Neural progenitor cell (in vitro differentiated cells): ENCODE measurements at regions not wholly inside any gene's neighbourhood (a gene's known extent, or its start where the extent isn't known, plus 50 kb on each side); places are given as distances from the start of the nearest gene placed in this dataset.

Experiments
- DNase-seq: peaks from one replicate; pipeline ENCODE4 v3.0.0-alpha.2; 2016; ENCODE audit warnings: low spot score
- H2AFZ ChIP-seq: fragments of 200-600 bp; sonication (generic); replicated peaks from 2 replicates; pipeline ENCODE4 v1.6.1; 2016; ENCODE audit warnings: antibody characterized with exemption
- H3F3A ChIP-seq: fragments of 200-600 bp; sonication (generic); 2 replicates; pipeline ENCODE4 v1.6.1; 2016; ENCODE audit warnings: antibody characterized with exemption, low read depth
- H3K27ac ChIP-seq: fragments of 200-600 bp; sonication (generic); 2 replicates; pipeline ENCODE4 v1.5.1; 2016; ENCODE audit warnings: mild to moderate bottlenecking
- H3K27me3 ChIP-seq: fragments of 200-600 bp; sonication (generic); 2 replicates; pipeline ENCODE4 v1.6.1; 2016; ENCODE audit warnings: mild to moderate bottlenecking, moderate library complexity
- H3K36me3 ChIP-seq: fragments of 200-600 bp; sonication (generic); 2 replicates; pipeline ENCODE4 v1.5.1; 2016
- H3K4me1 ChIP-seq: fragments of 200-600 bp; sonication (generic); 2 replicates; pipeline ENCODE4 v1.6.1; 2016; ENCODE audit warnings: mixed run types
- H3K4me2 ChIP-seq: fragments of 200-600 bp; sonication (generic); 2 replicates; pipeline ENCODE4 v1.6.1; 2016
- H3K4me3 ChIP-seq: fragments of 200-600 bp; sonication (generic); 2 replicates; pipeline ENCODE4 v1.5.1; 2016
- H3K79me2 ChIP-seq: fragments of 200-600 bp; sonication (generic); 2 replicates; pipeline ENCODE4 v1.6.1; 2016; ENCODE audit warnings: low read depth
- H3K9ac ChIP-seq: fragments of 200-600 bp; sonication (generic); 2 replicates; pipeline ENCODE4 v1.6.1; 2016
- H3K9me3 ChIP-seq: fragments of 200-600 bp; sonication (generic); 2 replicates; pipeline ENCODE4 v1.5.1; 2016; ENCODE audit warnings: low read depth
- H4K20me1 ChIP-seq: fragments of 200-600 bp; sonication (generic); 2 replicates; pipeline ENCODE4 v1.6.1; 2016; ENCODE audit warnings: low read depth
- H3K27ac Mint-ChIP-seq: 3 replicates; pipeline ENCODE4 v1.8.0; 2021; ENCODE audit warnings: mixed read lengths
- H3K27me3 Mint-ChIP-seq: 2 replicates; pipeline ENCODE4 v1.8.0; 2022; ENCODE audit warnings: low read depth, mild to moderate bottlenecking, inconsistent platforms, moderate library complexity, mixed read lengths; ENCODE audit not compliant: insufficient read depth
- H3K36me3 Mint-ChIP-seq: 3 replicates; pipeline ENCODE4 v1.8.0; 2021; ENCODE audit warnings: mixed read lengths
- H3K4me1 Mint-ChIP-seq: 3 replicates; pipeline ENCODE4 v1.8.0; 2021; ENCODE audit warnings: mixed read lengths
- H3K4me3 Mint-ChIP-seq: 3 replicates; pipeline ENCODE4 v1.8.0; 2021; ENCODE audit warnings: mild to moderate bottlenecking, moderate library complexity, mixed read lengths
- H3K9me3 Mint-ChIP-seq: 3 replicates; pipeline ENCODE4 v1.8.0; 2020; ENCODE audit warnings: mixed read lengths
- CTCF ChIP-seq: fragments of 200-600 bp; sonication (generic); IDR thresholded peaks from 2 replicates; pipeline ENCODE4 v1.5.1; 2017; ENCODE audit warnings: antibody characterized with exemption, mild to moderate bottlenecking
- EZH2 ChIP-seq: fragments of 200-600 bp; sonication (generic); IDR thresholded peaks from 2 replicates; pipeline ENCODE4 v1.6.1; 2017; ENCODE audit warnings: antibody characterized with exemption, mild to moderate bottlenecking, moderate library complexity
- EZH2phosphoT487 ChIP-seq: fragments of 200-600 bp; sonication (generic); IDR thresholded peaks from 2 replicates; pipeline ENCODE4 v1.6.1; 2017; ENCODE audit warnings: antibody characterized with exemption

- Histone ChIP-seq H3K9ac (no peak overlapping the region), H3K27me3 (no peaks in the 10 kb centered on the region), H3K36me3 (no peaks in the 10 kb centered on the region), H3K4me2 (no peak overlapping the region), H4K20me1 (no peaks in the 10 kb centered on the region), H3K4me1 (peaks cover under 1% of the 10 kb centered on the region), H3F3A (no peaks in the 10 kb centered on the region), H2AFZ (no peak overlapping the region), H3K9me3 (no peaks in the 10 kb centered on the region), H3K27ac (no peak overlapping the region), H3K79me2 (no peaks in the 10 kb centered on the region), H3K4me3 (no peak overlapping the region)
- Mint-ChIP-seq H3K4me1 (peaks cover 4% of the 10 kb centered on the region), H3K27ac (no peak overlapping the region), H3K27me3 (no peaks in the 10 kb centered on the region), H3K36me3 (no peaks in the 10 kb centered on the region), H3K9me3 (peaks cover 2% of the 10 kb centered on the region), H3K4me3 (no peak overlapping the region)
- no peak for DNase-seq
- TF ChIP-seq EZH2phosphoT487, result no peak
- no peak for TF ChIP-seq EZH2
- no peak for TF ChIP-seq CTCF
These were observed 322.7 kb upstream of the PLET1 start for GRCh38 chr11:112583261-112583893.

GRCh38 chr11:112584672-112585071, 324.0 kb upstream of the PLET1 start:
- H3K27me3 ChIP-seq, result no peaks in the 10 kb centered on the region
- Mint-ChIP-seq H3K9me3 (no peaks in the 10 kb centered on the region), H3K4me3 (no peak overlapping the region), H3K27ac (no peak overlapping the region), H3K4me1 (peaks cover 15% of the 10 kb centered on the region), H3K27me3 (no peaks in the 10 kb centered on the region), H3K36me3 (no peaks in the 10 kb centered on the region)
- H2AFZ ChIP-seq, result no peak overlapping the region
- H3K4me2 ChIP-seq, result no peak overlapping the region
- peaks cover 3% of the 10 kb centered on the region for H3K4me1 ChIP-seq
- H3K79me2 ChIP-seq, result no peaks in the 10 kb centered on the region
- no peak overlapping the region for H3K4me3 ChIP-seq
- H3F3A ChIP-seq, result no peaks in the 10 kb centered on the region
- H3K9ac ChIP-seq, result no peak overlapping the region
- no peaks in the 10 kb centered on the region for H3K9me3 ChIP-seq
- peak; percentile 54 for DNase-seq
- no peaks in the 10 kb centered on the region for H3K36me3 ChIP-seq
- H4K20me1 ChIP-seq, result no peaks in the 10 kb centered on the region
- H3K27ac ChIP-seq, result no peak overlapping the region
- no peak for TF ChIP-seq EZH2phosphoT487
- peak; percentile 54 for TF ChIP-seq CTCF

GRCh38 chr11:112587664-112588063, 327.0 kb upstream of the PLET1 start:
- Histone ChIP-seq H2AFZ (no peak overlapping the region), H3K4me2 (no peak overlapping the region), H3K9me3 (no peaks in the 10 kb centered on the region), H3F3A (no peaks in the 10 kb centered on the region), H3K79me2 (no peaks in the 10 kb centered on the region), H4K20me1 (no peaks in the 10 kb centered on the region), H3K9ac (no peak overlapping the region), H3K4me1 (peaks cover 7% of the 10 kb centered on the region), H3K36me3 (no peaks in the 10 kb centered on the region), H3K4me3 (no peak overlapping the region), H3K27me3 (no peaks in the 10 kb centered on the region), H3K27ac (no peak overlapping the region)
- DNase-seq, result no peak
- Mint-ChIP-seq H3K27me3 (no peaks in the 10 kb centered on the region), H3K4me3 (no peak overlapping the region), H3K9me3 (no peaks in the 10 kb centered on the region), H3K4me1 (peaks cover 24% of the 10 kb centered on the region), H3K27ac (peak overlapping the region; percentile 26), H3K36me3 (no peaks in the 10 kb centered on the region)
- TF ChIP-seq EZH2 (no peak), EZH2phosphoT487 (no peak), CTCF (no peak)
